ENCODE measurements at regions not wholly inside any gene's neighbourhood (a gene's known extent, or its start where the extent isn't known, plus 50 kb on each side); places are given as distances from the start of the nearest gene placed in this dataset.

DNA sequence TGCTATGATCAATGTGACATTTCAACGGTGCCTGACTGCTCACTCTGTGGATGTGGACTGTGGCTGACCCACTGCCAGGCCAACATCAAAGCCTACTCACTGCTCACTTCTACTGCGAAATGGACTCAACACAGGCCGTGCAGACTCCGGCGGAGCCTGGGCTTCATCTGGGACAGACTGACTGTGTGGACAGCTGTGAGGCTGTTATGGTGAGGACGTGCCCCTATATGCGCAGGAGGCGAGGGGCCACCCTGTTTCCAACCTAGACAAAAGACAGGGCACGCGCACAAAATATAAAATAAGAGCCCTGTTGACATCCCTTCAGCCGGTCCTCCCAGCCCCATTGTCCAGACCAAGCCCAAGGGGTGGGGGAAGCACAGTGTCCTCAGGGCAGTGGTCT, 514.4 kb upstream of the RAB6C start:
- no peak for DNase-seq
- TF ChIP-seq, protein P1, sequence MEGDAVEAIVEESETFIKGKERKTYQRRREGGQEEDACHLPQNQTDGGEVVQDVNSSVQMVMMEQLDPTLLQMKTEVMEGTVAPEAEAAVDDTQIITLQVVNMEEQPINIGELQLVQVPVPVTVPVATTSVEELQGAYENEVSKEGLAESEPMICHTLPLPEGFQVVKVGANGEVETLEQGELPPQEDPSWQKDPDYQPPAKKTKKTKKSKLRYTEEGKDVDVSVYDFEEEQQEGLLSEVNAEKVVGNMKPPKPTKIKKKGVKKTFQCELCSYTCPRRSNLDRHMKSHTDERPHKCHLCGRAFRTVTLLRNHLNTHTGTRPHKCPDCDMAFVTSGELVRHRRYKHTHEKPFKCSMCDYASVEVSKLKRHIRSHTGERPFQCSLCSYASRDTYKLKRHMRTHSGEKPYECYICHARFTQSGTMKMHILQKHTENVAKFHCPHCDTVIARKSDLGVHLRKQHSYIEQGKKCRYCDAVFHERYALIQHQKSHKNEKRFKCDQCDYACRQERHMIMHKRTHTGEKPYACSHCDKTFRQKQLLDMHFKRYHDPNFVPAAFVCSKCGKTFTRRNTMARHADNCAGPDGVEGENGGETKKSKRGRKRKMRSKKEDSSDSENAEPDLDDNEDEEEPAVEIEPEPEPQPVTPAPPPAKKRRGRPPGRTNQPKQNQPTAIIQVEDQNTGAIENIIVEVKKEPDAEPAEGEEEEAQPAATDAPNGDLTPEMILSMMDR (IDR thresholded peaks at IDR 0.05), result no peak
- TF ChIP-seq POLR2A (IDR thresholded peaks at IDR 0.05), result no peak
- no peaks in the 10 kb centered on the region for H3K9me3 ChIP-seq

DNA sequence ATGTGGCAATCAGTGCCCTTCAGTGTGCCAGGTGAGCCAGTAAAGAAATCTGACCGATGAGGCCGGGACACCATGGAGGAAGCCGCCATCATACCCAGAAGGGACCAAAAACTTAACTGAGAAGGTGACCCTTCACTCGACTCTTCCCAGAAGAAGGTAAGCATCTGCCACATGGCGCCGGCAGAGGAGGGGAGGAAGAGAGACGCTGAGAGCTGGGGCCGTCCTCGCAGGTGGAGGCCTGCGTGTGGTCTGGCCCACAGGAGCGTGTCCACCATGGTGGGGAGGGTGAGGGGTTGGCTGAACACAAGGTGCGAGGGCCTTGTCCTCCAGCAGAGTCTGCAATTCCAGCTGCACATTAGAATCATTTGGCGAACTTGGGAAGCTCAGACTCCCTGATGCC, 513.1 kb upstream of the RAB6C start:
- TF ChIP-seq POLR2A (IDR thresholded peaks at IDR 0.05), result no peak
- TF ChIP-seq, protein P1 (IDR thresholded peaks at IDR 0.05), result no peak
- Histone ChIP-seq H3K9me3 (no peaks in the 10 kb centered on the region), H3K27ac (no peak overlapping the region), H3K36me3 (no peaks in the 10 kb centered on the region), H3K27me3 (no peaks in the 10 kb centered on the region), H3K4me3 (no peak overlapping the region), H3K4me1 (no peaks in the 10 kb centered on the region)
- no peak for DNase-seq

More for the DNA sequence above, 514.4 kb upstream of the RAB6C start:
- Histone ChIP-seq H3K4me1 (no peaks in the 10 kb centered on the region), H3K27me3 (no peaks in the 10 kb centered on the region), H3K36me3 (no peaks in the 10 kb centered on the region), H3K27ac (no peak overlapping the region), H3K4me3 (no peak overlapping the region)

DNA sequence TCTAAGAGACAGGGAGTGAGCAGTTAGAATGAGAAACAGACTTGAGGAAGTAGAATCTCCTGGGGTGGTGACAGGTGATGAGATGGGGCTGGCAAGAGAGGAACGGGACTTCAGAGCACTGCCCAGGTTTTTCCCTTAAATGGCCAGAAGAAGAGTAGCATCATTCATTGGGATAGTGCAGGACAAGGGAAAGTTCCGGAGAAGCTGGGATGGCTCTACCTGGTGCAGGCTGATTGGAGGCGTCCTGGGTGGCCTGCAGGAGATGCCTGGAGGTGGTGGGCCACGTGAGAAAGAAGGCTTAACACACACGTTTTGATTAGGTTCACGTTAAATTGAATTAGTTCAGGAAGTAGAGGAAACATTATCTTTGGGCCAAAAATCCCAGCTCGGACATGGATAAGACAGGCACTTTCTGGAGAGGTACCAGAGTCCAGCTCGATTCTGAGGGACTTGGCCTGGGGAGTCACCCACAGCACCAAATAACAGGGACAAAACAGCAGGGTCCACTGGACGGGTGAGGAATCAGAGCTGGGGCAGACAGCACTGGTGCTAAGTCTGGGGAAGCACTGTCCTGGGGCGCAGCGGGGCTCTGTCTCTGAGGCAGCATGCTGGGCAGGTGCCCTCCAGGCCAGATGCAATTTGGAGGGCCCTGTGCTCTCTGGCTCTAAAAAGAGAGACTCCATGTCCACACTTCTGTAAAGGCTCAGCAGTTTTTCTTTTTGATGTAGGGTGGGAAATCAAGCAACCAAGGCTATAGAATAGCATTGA, 512.3 kb upstream of the RAB6C start:
- Histone ChIP-seq H3K27ac (no peak overlapping the region), H3K4me1 (no peaks in the 10 kb centered on the region), H3K27me3 (no peaks in the 10 kb centered on the region), H3K36me3 (no peaks in the 10 kb centered on the region), H3K4me3 (no peak overlapping the region), H3K9me3 (no peaks in the 10 kb centered on the region)
- no peak for DNase-seq
- TF ChIP-seq POLR2A (IDR thresholded peaks at IDR 0.05), result no peak
- TF ChIP-seq, protein P1 (IDR thresholded peaks at IDR 0.05), result no peak

DNA sequence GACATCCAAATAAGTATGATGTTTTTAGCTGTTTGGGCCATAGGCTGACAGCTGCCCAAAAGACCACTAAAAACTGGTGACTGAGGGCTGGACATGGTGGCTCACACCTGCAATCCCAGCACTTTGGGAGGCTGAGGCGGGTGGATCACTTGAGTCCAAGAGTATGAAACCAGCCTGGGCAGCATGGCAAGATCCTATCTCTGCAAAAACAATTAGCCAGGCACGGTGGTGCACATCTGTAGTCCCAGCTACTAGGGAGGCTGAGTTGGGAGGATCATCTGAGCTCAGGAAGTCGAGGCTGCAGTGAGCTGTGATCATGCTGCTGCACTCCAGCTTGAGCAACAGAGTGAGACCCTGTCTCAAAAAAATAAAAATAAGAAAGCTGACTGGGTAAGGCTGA, 511.5 kb upstream of the RAB6C start:
- Histone ChIP-seq H3K27me3 (no peaks in the 10 kb centered on the region), H3K27ac (no peak overlapping the region), H3K4me3 (no peak overlapping the region), H3K36me3 (no peaks in the 10 kb centered on the region), H3K4me1 (no peaks in the 10 kb centered on the region), H3K9me3 (no peaks in the 10 kb centered on the region)
- no peak for DNase-seq
- TF ChIP-seq, protein P1 (IDR thresholded peaks at IDR 0.05), result no peak
- TF ChIP-seq POLR2A (IDR thresholded peaks at IDR 0.05), result no peak

DNA sequence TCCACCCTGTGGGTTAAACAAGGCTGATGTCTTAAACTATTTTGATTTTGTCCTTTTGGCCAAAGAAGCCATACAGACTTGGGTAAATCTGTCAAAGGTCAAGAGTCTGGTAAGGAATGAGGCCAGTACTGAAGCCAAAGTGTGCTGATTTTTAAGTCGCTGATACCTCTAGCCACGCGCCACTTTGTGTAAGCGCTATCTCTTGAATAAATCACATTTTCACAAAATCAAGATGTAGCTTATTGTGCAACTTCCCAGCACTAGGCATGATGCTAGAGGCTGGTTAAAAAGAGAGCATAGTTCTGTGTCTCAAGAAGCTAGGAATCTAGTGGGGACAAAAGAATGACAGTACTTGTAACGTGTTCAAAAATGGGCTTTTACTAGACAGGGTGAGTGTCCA, 510.6 kb upstream of the RAB6C start:
- TF ChIP-seq POLR2A (IDR thresholded peaks at IDR 0.05), result no peak
- TF ChIP-seq, protein P1 (IDR thresholded peaks at IDR 0.05), result no peak
- H3K4me3 ChIP-seq, result no peak overlapping the region
- no peaks in the 10 kb centered on the region for H3K9me3 ChIP-seq

More for the DNA sequence above, 510.6 kb upstream of the RAB6C start:
- Histone ChIP-seq H3K4me1 (no peaks in the 10 kb centered on the region), H3K36me3 (no peaks in the 10 kb centered on the region), H3K27ac (no peak overlapping the region), H3K27me3 (no peaks in the 10 kb centered on the region)
- DNase-seq, result no peak

Data from Peyer's patch (tissue), 4 donors.